GM12878 (cell line): ENCODE measurements at regions not wholly inside any gene's neighbourhood (a gene's known extent, or its start where the extent isn't known, plus 50 kb on each side); places are given as distances from the start of the nearest gene placed in this dataset.

Source experiments
- ATAC-seq: fragments of 200-7000 bp; cut with Tn5 transposase; 3 replicates; pipeline ENCODE4 v1.9.1; 2020; ENCODE audit warnings: mild to moderate bottlenecking, moderate library complexity
- BruUV-seq: library from RNA; stranded (reverse); fragments of 400-500 nt; replicated peaks from 2 replicates; lab custom pipeline; 2021; lab: Mats Ljungman, UMichigan
- CTCF ChIA-PET: fragments of 300-600 bp; sonication (Branson Sonifier 250); formaldehyde crosslinking; extraction: SDS; loops from one replicate; lab custom pipeline; 2021; ENCODE audit warnings: inconsistent platforms; lab: Yijun Ruan, JAX
- POLR2A ChIA-PET: fragments of 350-600 bp; formaldehyde crosslinking; extraction: SDS; loops from one replicate; lab custom pipeline; 2021; ENCODE audit warnings: inconsistent platforms; lab: Charles Lee
- RAD21 ChIA-PET: fragments of 300-600 bp; sonication (Branson Sonifier 250); formaldehyde crosslinking; loops from one replicate; lab custom pipeline; 2023; ENCODE audit warnings: antibody characterized with exemption; ENCODE audit not compliant: unreplicated experiment; lab: Charles Lee
- SMC1A ChIA-PET: fragments of 300-600 bp; sonication (Branson Sonifier 250); formaldehyde crosslinking; loops from one replicate; lab custom pipeline; 2023; ENCODE audit not compliant: unreplicated experiment, uncharacterized antibody; lab: Charles Lee
- DNase-seq: peaks from one replicate; pipeline ENCODE4 v3.0.0-alpha.2; 2011; ENCODE audit warnings: low read depth, low spot score
- FAIRE-seq: peaks from 3 replicates; lab custom pipeline; 2011; peaks lifted over from hg19 to GRCh38; lab: Jason Lieb, UNC
- H2AFZ ChIP-seq: 2 replicates; pipeline ENCODE4 v1.6.0; 2011; ENCODE audit warnings: low read depth, low read length, control low read depth; ENCODE audit not compliant: control insufficient read depth
- H3K27ac ChIP-seq: 2 replicates; pipeline ENCODE4 v1.5.1; 2011; ENCODE audit warnings: control low read depth; ENCODE audit not compliant: control insufficient read depth, insufficient read depth
- H3K27me3 ChIP-seq, 2 experiments: replicated peaks in 1 of 2; 2 replicates each; pipeline versions ENCODE4 v1.6.0 to v1.6.1; 2011; ENCODE audit warnings: low read length in 1 of 2; ENCODE audit not compliant: control insufficient read depth in 2 of 2, insufficient read depth in 2 of 2
- H3K36me3 ChIP-seq, 2 experiments: 2 replicates each; pipeline ENCODE4 v1.5.1; 2011; ENCODE audit warnings: low read length in 1 of 2; ENCODE audit not compliant: control insufficient read depth in 2 of 2, insufficient read depth in 2 of 2
- H3K4me1 ChIP-seq: 2 replicates; pipeline ENCODE4 v1.6.1; 2011; ENCODE audit warnings: mild to moderate bottlenecking, low read length, moderate library complexity, mixed read lengths; ENCODE audit not compliant: control insufficient read depth, insufficient read depth
- H3K4me2 ChIP-seq: 2 replicates; pipeline ENCODE4 v1.6.0; 2011; ENCODE audit warnings: control low read depth; ENCODE audit not compliant: control insufficient read depth, insufficient read depth
- H3K4me3 ChIP-seq: fragments of 200-600 bp; sonication (generic); 2 replicates; pipeline ENCODE4 v1.5.1; 2016
- H3K79me2 ChIP-seq: 2 replicates; pipeline ENCODE4 v1.6.0; 2011; ENCODE audit warnings: low read length; ENCODE audit not compliant: control insufficient read depth, insufficient read depth
- H3K9ac ChIP-seq: 2 replicates; pipeline ENCODE4 v1.8.0; 2011; ENCODE audit warnings: low read length, control low read depth, mixed read lengths; ENCODE audit not compliant: control insufficient read depth, insufficient read depth
- H3K9me3 ChIP-seq: replicated peaks from 3 replicates; pipeline ENCODE4 v1.5.1; 2011; ENCODE audit warnings: mild to moderate bottlenecking, low read length; ENCODE audit not compliant: control insufficient read depth, insufficient read depth
- H4K20me1 ChIP-seq: 2 replicates; pipeline ENCODE4 v1.6.0; 2011; ENCODE audit not compliant: control insufficient read depth, insufficient read depth
- BACH1 ChIP-seq: fragments of 450-650 bp; IDR thresholded peaks from 2 replicates; pipeline ENCODE4 v1.6.1; 2017; ENCODE audit warnings: mild to moderate bottlenecking, borderline replicate concordance
- BCL11A ChIP-seq: IDR thresholded peaks from 2 replicates; pipeline ENCODE4 v1.6.1; 2011; ENCODE audit warnings: low read depth, low read length
- BRCA1 ChIP-seq: IDR thresholded peaks from 2 replicates; pipeline ENCODE4 v1.6.1; 2011; ENCODE audit warnings: low read depth, low read length, improper control_type of control experiment
- ETV6 ChIP-seq, 2 experiments: fragments of 450-650 bp in 1 of 2; IDR thresholded peaks in 1 of 2; conservative IDR thresholded peaks in 1 of 2; 2 replicates each; pipeline ENCODE4 v1.6.1; 2014; ENCODE audit warnings: antibody characterized with exemption in 1 of 2, borderline replicate concordance in 1 of 2, low read depth in 1 of 2, mild to moderate bottlenecking in 1 of 2, moderate library complexity in 1 of 2
- IKZF1 ChIP-seq: fragments of 450-650 bp; conservative IDR thresholded peaks from 2 replicates; pipeline ENCODE4 v1.6.1; 2017; ENCODE audit warnings: antibody characterized with exemption, mild to moderate bottlenecking
- MYC ChIP-seq: IDR thresholded peaks from 2 replicates; pipeline ENCODE4 v1.6.1; 2011; ENCODE audit warnings: mild to moderate bottlenecking, low read length, moderate library complexity, inconsistent platforms; ENCODE audit not compliant: insufficient read depth, insufficient replicate concordance, insufficient read length, severe bottlenecking
- NBN ChIP-seq: fragments of 450-650 bp; IDR thresholded peaks from 2 replicates; pipeline ENCODE4 v1.6.1; 2016
- NR2F1 ChIP-seq: fragments of 450-650 bp; conservative IDR thresholded peaks from 2 replicates; pipeline ENCODE4 v1.6.1; 2017; ENCODE audit warnings: mild to moderate bottlenecking
- NRF1 ChIP-seq: conservative IDR thresholded peaks from 2 replicates; pipeline ENCODE4 v1.6.1; 2011; ENCODE audit warnings: mild to moderate bottlenecking, low read depth, low read length, improper control_type of control experiment
- POLR2AphosphoS2 ChIP-seq: IDR thresholded peaks from 2 replicates; pipeline ENCODE4 v1.6.1; 2011; ENCODE audit warnings: low read depth, mild to moderate bottlenecking, low read length, improper control_type of control experiment, moderate library complexity
- SREBF2 ChIP-seq: IDR thresholded peaks from 2 replicates; pipeline ENCODE4 v1.6.1; 2012; ENCODE audit warnings: mild to moderate bottlenecking, low read length
- TAF1 ChIP-seq: IDR thresholded peaks from 2 replicates; pipeline ENCODE4 v1.6.1; 2011; ENCODE audit warnings: mild to moderate bottlenecking, low read depth, low read length, borderline replicate concordance
- ZNF384 ChIP-seq: IDR thresholded peaks from 2 replicates; pipeline ENCODE4 v1.6.1; 2012; ENCODE audit warnings: low read depth, mild to moderate bottlenecking, low read length, improper control_type of control experiment, borderline replicate concordance
- WGBS: methylation state at CpG from one replicate; pipeline ENCODE4 v1.1.6; 2016; ENCODE audit warnings: low lambda C conversion rate; ENCODE audit not compliant: insufficient replicate concordance, insufficient coverage; ENCODE audit errors: missing lambda C conversion rate; 5-methylcytosine and 5-hydroxymethylcytosine counted together
- in situ Hi-C: fragments of 300-500 bp; cut with MboI; formaldehyde crosslinking; loops from 9 replicates; pipeline ENCODE4 v1.14.3; 2018; ENCODE audit warnings: mixed read lengths
- intact Hi-C: fragments of 100-400 bp; cut with micrococcal nuclease; formaldehyde crosslinking; loops from one replicate; pipeline ENCODE4 v1.14.2; 2022; ENCODE audit not compliant: unreplicated experiment
- TF ChIP-seq, protein P1 (sequence below): fragments of 450-650 bp; IDR thresholded peaks from 2 replicates; pipeline ENCODE4 v1.6.1; 2014; ENCODE audit warnings: mild to moderate bottlenecking
- TF ChIP-seq, protein P2 (sequence below): fragments of 450-650 bp; IDR thresholded peaks from 2 replicates; pipeline ENCODE4 v1.6.1; 2016; ENCODE audit warnings: mild to moderate bottlenecking
- TF ChIP-seq, protein P3 (sequence below): fragments of 450-650 bp; IDR thresholded peaks from 2 replicates; pipeline ENCODE4 v1.6.1; 2016; ENCODE audit warnings: mild to moderate bottlenecking
- TF ChIP-seq, protein P4 (sequence below): fragments of 450-650 bp; IDR thresholded peaks from 2 replicates; pipeline ENCODE4 v1.6.1; 2017; ENCODE audit warnings: mild to moderate bottlenecking, moderate library complexity

DNA sequence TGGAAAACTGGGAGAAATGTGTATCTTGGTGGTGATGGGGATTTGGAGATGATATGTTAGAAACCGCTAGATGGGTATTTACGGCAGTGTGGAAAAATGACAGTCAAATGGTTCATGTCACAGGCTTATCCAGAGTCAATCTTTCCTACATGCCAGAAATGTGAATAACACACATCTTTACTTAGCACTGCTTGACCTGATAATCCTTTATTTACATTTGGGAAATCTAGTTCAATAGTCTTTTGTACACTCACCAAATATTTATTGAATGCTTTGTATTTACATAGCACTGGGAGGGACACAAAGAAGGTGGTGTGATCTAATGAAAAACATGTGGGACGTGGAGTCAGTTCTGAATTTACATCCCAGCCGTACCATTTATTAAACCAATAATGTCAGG, 208.2 kb downstream of the DIO2 start:
- in situ Hi-C loops (no loop called here), intact Hi-C loops (no loop called here)
- Histone ChIP-seq H3K36me3 (no peaks in the 10 kb centered on the region), H3K79me2 (no peaks in the 10 kb centered on the region), H3K4me2 (no peak overlapping the region), H4K20me1 (no peaks in the 10 kb centered on the region), H3K9ac (no peak overlapping the region), H3K4me1 (no peaks in the 10 kb centered on the region), H3K27me3 (no peaks in the 10 kb centered on the region), H2AFZ (no peak overlapping the region), H3K4me3 (no peak overlapping the region), H3K27ac (no peak overlapping the region), H3K9me3 (no peaks in the 10 kb centered on the region)
- ChIA-PET CTCF (no interaction called here), POLR2A (no interaction called here), SMC1A (no interaction called here), RAD21 (no interaction called here)
- ATAC-seq = no peak
- TF ChIP-seq TAF1 (no peak), BRCA1 (no peak), ETV6 (conservative IDR thresholded peaks at IDR 0.05 in 1 of 2, IDR thresholded peaks at IDR 0.05 in 1 of 2; ENCODE audit: borderline replicate concordance in 1 of 2, low read depth in 1 of 2) (no peak), SREBF2 (no peak), BACH1 (no peak), NR2F1 (no peak), ZNF384 (no peak), NRF1 (no peak), POLR2AphosphoS2 (no peak), BCL11A (no peak), NBN (no peak), IKZF1 (no peak), MYC (no peak)
- TF ChIP-seq, protein P1, sequence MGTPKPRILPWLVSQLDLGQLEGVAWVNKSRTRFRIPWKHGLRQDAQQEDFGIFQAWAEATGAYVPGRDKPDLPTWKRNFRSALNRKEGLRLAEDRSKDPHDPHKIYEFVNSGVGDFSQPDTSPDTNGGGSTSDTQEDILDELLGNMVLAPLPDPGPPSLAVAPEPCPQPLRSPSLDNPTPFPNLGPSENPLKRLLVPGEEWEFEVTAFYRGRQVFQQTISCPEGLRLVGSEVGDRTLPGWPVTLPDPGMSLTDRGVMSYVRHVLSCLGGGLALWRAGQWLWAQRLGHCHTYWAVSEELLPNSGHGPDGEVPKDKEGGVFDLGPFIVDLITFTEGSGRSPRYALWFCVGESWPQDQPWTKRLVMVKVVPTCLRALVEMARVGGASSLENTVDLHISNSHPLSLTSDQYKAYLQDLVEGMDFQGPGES = no peak
- TF ChIP-seq, protein P2, sequence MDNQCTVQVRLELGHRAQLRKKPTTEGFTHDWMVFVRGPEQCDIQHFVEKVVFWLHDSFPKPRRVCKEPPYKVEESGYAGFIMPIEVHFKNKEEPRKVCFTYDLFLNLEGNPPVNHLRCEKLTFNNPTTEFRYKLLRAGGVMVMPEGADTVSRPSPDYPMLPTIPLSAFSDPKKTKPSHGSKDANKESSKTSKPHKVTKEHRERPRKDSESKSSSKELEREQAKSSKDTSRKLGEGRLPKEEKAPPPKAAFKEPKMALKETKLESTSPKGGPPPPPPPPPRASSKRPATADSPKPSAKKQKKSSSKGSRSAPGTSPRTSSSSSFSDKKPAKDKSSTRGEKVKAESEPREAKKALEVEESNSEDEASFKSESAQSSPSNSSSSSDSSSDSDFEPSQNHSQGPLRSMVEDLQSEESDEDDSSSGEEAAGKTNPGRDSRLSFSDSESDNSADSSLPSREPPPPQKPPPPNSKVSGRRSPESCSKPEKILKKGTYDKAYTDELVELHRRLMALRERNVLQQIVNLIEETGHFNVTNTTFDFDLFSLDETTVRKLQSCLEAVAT = no peak
- TF ChIP-seq, protein P3, sequence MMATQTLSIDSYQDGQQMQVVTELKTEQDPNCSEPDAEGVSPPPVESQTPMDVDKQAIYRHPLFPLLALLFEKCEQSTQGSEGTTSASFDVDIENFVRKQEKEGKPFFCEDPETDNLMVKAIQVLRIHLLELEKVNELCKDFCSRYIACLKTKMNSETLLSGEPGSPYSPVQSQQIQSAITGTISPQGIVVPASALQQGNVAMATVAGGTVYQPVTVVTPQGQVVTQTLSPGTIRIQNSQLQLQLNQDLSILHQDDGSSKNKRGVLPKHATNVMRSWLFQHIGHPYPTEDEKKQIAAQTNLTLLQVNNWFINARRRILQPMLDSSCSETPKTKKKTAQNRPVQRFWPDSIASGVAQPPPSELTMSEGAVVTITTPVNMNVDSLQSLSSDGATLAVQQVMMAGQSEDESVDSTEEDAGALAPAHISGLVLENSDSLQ = no peak
- TF ChIP-seq, protein P4, sequence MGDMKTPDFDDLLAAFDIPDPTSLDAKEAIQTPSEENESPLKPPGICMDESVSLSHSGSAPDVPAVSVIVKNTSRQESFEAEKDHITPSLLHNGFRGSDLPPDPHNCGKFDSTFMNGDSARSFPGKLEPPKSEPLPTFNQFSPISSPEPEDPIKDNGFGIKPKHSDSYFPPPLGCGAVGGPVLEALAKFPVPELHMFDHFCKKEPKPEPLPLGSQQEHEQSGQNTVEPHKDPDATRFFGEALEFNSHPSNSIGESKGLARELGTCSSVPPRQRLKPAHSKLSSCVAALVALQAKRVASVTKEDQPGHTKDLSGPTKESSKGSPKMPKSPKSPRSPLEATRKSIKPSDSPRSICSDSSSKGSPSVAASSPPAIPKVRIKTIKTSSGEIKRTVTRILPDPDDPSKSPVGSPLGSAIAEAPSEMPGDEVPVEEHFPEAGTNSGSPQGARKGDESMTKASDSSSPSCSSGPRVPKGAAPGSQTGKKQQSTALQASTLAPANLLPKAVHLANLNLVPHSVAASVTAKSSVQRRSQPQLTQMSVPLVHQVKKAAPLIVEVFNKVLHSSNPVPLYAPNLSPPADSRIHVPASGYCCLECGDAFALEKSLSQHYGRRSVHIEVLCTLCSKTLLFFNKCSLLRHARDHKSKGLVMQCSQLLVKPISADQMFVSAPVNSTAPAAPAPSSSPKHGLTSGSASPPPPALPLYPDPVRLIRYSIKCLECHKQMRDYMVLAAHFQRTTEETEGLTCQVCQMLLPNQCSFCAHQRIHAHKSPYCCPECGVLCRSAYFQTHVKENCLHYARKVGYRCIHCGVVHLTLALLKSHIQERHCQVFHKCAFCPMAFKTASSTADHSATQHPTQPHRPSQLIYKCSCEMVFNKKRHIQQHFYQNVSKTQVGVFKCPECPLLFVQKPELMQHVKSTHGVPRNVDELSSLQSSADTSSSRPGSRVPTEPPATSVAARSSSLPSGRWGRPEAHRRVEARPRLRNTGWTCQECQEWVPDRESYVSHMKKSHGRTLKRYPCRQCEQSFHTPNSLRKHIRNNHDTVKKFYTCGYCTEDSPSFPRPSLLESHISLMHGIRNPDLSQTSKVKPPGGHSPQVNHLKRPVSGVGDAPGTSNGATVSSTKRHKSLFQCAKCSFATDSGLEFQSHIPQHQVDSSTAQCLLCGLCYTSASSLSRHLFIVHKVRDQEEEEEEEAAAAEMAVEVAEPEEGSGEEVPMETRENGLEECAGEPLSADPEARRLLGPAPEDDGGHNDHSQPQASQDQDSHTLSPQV = no peak
- no peak for FAIRE-seq
- WGBS = 30% methylated on average over 4 of the region's 4 CpGs
- DNase-seq = no peak
- BruUV-seq = no TSS peak
